Uterus (tissue), 2 donors: ENCODE measurements at regions not wholly inside any gene's neighbourhood (a gene's known extent, or its start where the extent isn't known, plus 50 kb on each side); places are given as distances from the start of the nearest gene placed in this dataset.

ENCODE experiments used
- POLR2A ChIP-seq, 2 donors: fragments of 450-650 bp; IDR thresholded peaks; one replicate each; pipeline ENCODE4 v1.6.1; 2016; ENCODE audit warnings: antibody characterized with exemption in 2 of 2, mild to moderate bottlenecking in 1 of 2, moderate library complexity in 1 of 2
- TF ChIP-seq, protein P1 (sequence below), 4 experiments: fragments of 200-600 bp in 2 of 4; fragments of 450-650 bp in 2 of 4; sonication (generic) in 2 of 4; IDR thresholded peaks; one replicate each; pipeline ENCODE4 v1.5.1; 2016 to 2019; ENCODE audit warnings: antibody characterized with exemption in 4 of 4, mild to moderate bottlenecking in 2 of 4, moderate library complexity in 1 of 4

GRCh38 chr11:129729823-129730222 is 85.8 kb upstream of the TMEM45B start:
- TF ChIP-seq, protein P1, sequence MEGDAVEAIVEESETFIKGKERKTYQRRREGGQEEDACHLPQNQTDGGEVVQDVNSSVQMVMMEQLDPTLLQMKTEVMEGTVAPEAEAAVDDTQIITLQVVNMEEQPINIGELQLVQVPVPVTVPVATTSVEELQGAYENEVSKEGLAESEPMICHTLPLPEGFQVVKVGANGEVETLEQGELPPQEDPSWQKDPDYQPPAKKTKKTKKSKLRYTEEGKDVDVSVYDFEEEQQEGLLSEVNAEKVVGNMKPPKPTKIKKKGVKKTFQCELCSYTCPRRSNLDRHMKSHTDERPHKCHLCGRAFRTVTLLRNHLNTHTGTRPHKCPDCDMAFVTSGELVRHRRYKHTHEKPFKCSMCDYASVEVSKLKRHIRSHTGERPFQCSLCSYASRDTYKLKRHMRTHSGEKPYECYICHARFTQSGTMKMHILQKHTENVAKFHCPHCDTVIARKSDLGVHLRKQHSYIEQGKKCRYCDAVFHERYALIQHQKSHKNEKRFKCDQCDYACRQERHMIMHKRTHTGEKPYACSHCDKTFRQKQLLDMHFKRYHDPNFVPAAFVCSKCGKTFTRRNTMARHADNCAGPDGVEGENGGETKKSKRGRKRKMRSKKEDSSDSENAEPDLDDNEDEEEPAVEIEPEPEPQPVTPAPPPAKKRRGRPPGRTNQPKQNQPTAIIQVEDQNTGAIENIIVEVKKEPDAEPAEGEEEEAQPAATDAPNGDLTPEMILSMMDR (IDR thresholded peaks at IDR 0.05), result no peak
- TF ChIP-seq POLR2A (IDR thresholded peaks at IDR 0.05), result no peak
